A172 (cell line): ENCODE measurements at regions not wholly inside any gene's neighbourhood (a gene's known extent, or its start where the extent isn't known, plus 50 kb on each side); places are given as distances from the start of the nearest gene placed in this dataset.
"Not testable (repeated sequence)": the region's sequence is repeated elsewhere in the genome, so short reads cannot be mapped to it uniquely, and the experiment has no call there.

Experiments used
- DNase-seq: peaks from one replicate; pipeline ENCODE4 v3.0.0-alpha.2; 2015; ENCODE audit warnings: low spot score

DNA sequence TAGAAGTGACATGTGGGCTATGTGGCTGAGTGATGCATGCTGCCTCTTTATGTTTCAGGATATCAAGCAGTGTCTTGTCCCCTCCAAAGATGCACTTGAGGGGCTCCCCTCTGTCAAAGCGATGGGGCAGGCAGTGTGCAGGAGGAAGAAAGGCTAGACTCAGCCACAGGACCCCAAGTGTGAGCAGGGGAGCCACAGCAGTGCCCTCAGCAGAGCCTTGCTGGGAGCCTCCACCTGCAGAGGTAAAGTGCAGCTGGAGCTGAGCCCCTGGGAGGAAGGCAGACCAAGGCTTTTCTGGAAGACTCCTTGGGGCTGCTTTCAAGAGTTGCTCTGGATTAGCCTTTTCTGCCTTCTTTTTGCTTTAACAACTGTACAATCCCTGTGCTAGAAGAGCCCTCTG lies 247.3 kb downstream of the DLEU7 start:
- no peak for DNase-seq

DNA sequence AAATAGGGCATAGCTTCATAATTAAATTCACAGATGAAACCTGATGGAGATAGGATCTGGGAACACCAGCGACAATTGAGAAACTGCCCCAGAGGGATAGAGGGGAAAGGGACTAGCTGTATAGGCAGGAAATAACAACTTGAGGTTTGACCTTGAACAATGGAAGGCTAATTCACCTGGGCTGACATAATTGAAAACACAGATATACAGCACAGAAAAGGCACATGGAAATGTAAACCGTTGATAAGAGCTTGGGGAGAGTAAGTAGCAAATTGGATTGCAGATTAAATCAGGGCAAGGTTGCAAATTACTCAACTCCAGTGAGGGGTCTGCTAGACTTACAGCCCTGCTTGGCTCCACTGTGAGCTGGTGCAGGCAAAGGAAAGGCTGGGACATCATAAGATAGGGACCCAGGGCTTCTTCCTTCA lies 246.7 kb downstream of the DLEU7 start:
- no peak for DNase-seq

DNA sequence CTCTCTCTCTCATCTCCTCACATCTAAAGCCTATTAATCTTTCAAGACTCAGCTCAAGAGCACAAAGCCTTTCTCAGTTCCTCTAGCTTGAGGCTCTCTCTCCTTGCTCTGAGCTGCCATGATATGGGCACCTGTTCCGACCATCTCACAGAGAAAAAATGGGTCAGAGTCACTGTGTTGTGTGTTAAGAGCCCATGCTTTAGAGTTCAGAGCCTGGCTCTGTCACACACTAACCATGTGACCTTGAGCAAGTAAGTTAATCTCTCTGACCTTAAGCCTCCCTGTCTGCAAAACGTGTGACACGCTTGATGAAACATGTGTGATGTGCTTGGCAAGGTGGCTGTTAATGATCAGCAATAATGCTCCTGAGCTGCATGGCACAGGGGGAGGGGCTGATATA lies 245.2 kb downstream of the DLEU7 start:
- DNase-seq: no peak

DNA sequence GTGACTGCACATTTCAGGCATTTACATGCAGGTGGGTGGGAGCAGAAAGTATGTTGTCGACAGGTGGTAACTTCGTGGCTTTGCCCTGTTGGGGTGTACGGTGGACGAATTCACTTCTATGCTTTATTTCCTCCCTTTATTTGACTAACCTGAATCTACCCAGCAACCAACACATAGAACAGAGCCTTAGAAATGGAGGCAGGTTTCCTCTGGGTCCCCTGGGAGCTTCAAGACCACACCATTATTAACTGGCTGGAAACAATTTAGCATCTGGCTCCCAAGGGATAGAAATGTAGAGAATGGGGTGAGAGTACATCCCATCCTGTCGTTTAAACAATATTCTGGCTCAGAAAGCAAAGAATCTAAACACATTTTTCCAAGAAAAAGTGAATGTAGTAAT lies 244.4 kb downstream of the DLEU7 start:
- no peak for DNase-seq

DNA sequence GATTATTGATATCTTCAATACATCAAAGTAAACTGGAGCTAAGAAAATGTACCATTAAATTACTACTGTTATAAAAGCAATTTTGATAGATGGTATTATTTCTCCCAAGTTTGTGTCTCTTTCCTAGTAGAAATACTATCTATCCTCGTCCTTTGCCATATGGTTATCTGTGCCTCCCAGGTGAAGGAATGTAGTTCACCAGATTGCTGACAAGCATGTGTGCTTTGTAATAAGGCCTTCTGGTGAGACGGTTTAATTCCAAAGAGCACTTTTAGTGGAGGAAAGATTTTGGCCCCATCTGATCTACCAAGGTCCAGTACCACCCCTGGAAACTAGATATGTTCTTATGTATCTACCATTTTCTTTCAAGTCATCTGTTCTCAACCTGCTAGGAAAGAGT lies 243.6 kb downstream of the DLEU7 start:
- no peak for DNase-seq

DNA sequence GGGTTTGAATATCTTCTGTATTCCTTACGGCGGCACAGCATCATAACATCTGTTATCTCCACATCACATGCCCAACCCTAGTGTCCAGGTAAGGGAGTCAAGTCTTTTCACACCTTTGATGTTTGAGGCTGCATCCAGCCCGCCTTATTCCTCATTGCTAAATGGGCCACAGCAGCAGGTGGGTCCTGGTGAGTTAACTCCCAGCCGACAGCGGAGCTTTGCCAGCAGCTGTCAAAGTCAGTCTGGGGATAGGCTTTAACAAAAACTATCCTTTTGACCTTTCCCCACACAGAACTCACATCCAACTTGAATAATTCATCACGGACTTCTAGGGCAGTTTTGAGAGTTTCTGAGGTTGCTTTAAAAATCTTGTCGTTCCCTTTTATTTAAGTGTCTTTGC lies 235.1 kb downstream of the DLEU7 start:
- no peak for DNase-seq

DNA sequence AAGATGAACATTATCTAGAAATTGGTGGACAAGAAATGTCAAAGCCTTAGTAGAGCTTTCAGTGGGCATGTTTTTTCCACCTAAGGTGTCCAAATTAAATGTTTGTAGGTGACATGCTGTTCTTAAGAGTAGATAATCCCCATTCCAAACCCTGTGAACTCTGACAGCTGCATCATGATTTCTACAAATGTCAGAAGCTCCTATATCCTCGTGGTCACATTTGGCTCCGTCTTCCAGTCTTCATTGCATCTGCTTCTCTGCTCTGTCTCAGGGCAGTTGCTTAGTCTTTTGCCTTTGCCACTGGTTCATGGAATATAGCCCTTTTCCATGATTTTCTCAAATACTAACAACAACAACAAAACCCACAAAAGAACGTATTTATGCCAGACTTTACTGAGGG lies 234.5 kb downstream of the DLEU7 start:
- DNase-seq: no peak

DNA sequence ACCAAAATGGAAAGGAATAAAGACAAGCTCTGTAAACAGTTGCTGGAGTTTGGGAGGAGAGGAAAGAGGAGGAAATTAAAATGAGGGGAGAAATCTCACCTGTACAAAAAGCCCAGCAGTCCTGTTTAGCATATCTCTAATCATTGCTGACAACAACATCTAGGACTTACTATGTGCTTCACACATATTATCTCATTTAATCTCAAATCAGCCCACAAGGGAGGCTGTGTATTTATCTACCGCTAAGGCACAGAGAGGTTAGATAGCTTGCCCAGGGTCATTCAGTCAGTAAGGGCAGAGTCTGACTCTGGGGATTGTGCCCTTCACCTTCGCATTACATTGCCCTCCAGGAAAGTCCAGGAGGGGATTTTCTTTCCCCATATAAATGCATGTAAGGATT lies 233.3 kb downstream of the DLEU7 start:
- DNase-seq: no peak

DNA sequence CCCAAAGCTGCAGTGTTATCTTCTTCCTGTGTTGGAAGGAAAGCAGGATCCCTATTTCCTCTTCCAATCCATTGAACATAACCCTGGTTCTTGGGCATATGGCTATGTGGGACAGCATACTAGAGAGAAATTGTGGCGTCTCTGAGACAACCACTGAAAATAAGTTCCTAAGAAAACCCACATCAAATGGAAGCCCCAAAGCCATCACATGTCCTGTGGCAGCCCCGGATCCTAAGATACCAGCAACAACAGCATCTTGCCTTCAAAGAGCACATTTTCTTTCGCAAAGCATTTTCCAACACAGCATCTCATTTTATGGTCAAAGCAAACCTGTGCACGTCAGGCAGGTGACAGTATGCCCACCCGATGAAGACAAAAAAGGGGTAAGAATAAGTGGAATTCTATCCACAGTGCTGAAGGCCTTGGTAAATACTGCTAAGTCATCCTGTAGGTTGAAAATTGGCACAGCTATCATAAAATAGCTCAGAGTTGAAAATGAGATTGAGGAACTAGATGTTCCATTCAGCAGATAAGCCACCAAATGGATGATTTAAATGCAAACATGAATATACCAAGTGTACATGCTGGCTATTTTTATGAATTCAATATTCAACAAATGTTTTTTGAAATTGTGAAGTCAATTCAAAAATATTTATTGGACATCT lies 232.2 kb downstream of the DLEU7 start:
- no peak for DNase-seq

DNA sequence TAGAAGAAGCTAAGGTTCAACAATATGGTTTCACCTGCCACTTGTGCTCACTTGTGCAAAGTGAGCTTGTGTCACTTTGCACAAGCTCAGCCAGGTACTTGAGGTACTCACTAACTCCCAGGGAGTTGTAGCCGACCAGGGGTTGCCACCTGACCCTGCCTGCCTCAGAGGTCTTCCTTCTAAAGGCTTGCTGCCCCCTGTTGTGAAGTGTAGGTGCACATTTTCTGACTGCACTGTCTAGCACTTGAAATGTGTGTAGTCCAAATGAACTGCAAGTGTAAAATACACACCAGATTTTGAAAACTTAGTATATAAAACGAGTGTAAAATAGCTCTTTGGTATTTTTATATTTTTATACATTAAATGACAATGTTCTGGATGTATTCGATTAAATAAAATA lies 230.8 kb downstream of the DLEU7 start:
- DNase-seq: no peak

DNA sequence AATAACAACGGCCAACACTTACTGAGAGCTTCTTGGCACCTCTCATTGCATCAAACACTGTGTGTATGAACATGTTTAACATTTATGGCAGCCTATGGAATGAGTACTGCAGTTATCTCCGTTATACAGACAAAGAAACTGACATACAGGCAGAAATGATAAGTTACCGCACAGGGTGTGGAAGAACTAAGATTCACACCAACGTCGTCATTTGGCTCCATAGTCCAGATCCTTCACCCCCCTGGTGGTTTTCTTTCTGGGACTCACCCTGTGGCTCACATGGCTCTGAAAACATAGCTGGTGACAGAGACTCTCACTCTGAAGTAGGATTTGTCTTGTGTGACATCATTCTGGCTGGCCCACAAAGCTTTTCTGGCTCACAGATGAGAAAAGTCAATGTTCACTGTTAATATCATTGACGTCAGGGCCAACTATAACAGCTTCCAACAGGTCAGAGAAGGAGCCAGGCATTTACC lies 230.1 kb downstream of the DLEU7 start:
- DNase-seq: no peak

DNA sequence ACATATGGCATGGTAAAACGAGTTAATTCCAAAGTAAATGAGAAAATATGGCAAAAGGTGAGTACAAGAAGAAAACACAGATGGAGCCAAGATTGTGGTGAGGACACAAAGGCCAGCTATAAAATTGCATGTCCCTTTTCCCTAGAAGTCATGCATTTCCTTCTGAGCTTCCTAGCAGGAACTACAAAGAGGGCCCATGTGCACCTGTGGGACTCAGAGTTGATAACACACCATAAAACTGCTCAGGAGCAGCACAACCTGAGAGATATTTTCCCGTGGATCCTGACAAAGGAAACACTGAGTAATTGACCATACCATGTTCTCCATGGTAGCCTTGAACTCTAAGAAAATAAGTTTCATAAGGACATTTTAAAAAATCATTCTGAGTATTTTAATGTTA lies 228.3 kb downstream of the DLEU7 start:
- no peak for DNase-seq

DNA sequence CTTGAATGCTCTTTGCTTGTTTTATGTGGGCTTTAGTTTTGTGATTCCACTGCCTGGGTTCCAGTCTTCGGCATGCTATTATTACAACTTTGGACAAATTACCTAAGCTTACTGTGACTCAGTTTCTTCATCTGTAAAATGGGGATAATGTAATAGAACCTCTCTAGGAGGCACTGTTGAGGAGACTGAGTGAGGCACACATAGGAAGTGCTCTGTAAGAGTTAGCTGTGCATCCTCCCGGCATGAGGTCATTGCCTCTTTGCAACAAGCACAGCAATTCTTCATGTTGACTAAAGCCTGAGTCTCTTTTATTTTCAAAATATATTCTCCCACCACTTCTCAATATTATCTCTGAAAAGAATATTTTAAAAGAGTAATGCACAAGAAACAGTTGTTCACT lies 227.4 kb downstream of the DLEU7 start:
- peak; percentile 10 for DNase-seq

DNA sequence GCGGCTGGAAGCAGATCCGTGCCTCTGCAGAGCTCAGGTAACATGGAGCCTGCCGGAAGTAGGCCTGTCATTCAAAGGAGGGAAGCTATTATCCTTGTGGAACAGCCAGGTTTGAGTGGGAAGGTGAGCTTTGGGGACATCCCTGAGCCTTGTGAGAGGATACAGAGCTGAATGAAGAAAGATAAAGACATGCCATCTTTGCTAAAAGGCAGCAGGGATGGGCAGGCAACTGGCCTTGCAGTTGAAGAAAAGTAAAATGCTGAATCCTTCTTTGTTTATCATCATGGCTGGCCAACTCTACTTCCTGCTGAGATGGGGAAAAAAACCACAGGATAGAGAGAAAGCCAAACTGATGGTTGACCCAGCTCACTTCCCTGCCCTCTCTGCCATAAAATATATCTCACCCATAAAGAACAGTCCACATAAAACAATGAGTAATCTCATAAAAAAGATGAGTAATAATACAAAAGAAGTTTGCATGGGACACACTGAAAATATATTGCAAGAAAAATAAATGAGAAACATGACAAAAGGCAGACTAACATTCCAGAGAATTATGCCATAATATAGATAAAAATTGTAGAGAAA lies 226.3 kb downstream of the DLEU7 start:
- DNase-seq: peak; percentile 94

DNA sequence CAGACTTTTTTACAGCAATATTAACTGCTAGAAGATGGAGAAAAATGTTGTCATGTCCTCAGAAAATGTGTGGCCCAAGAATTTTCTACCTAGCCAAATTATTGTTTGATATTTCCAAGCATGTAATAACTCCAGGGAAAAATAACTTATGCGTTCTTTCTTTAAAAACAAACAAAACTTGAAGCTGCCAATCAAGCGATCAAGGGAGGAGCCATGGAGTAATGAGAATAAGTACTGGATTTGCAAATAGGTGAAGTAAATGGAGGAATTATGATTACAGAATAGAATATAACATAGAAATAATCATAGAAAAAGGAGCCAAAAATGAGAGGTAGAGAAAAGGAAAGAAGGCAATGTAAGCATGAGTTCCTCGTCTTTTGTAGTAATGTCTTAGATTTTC lies 225.3 kb downstream of the DLEU7 start:
- no peak for DNase-seq

DNA sequence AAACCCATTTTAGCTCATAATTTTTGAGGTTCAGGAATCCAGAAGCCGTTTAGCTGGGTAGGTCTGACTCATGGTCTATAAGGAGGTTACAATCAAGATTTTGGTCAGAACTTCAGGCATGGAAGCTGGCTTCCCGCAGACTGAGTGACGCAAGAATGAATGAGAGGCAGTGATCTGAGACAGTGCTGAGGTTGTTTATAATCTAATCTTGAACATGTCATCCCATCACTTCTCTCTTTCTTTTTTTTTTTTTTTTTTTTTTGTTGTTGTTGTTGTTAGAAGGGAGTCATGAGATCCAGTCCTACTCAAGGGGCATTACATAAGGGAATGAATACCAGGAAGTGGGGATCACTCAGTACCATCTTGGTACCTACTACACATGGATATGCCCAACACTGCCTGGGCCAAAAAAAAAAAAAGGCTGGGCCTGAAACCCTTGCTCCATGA lies 217.4 kb downstream of the DLEU7 start:
- peak; percentile 56 for DNase-seq

DNA sequence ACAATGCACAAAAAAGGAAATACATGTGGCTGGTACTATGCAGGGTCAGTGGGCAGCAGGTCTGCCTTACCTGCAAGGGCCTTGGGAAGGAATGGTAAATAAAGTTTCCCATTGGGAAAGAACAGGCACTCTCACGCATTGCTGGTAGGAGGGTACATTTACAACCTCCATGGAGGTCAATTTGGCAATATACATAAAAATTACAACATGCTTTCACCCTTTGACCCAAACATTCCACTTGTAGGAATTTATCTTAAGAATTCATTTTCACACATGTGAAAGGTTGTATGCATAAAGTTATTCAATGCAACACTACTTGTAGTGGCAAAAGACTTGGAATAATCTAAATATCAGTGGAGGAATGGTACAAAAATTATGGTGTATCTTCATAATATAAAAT lies 216.4 kb downstream of the DLEU7 start:
- no peak for DNase-seq

DNA sequence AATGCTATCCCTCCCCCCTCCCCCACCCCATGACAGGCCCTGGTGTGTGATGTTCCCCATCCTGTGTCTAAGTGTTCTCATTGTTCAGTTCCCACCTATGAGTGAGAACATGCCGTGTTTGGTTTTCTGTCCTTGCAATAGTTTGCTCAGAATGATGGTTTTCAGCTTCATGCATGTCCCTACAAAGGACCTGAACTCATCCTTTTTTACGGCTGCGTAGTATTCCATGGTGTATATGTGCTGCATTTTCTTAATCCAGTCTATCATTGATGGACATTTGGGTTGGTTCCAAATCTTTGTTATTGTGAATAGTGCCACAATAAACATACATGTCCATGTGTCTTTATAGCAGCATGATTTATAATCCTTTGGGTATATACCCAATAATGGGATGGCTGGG lies 215.0 kb downstream of the DLEU7 start:
- not testable (repeated sequence) for DNase-seq

DNA sequence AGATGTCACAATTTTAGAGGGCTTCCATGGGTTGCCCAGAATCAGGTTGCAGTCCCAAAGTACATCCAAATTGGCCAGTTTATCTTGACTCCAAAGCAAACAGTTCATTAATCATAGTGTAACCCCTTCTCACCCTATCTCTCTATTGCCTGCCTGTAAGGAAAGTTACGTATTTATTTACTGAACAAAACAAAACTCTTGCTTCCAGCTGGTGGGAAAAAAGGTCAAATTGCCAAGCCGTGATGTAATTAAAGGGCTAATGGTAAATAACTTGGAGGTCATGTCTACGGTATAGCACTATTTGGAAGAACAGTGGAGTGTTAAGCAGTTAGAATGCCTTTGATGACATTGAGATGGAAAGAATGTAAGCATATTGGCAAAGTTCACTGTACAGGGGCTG lies 214.0 kb downstream of the DLEU7 start:
- DNase-seq: no peak

DNA sequence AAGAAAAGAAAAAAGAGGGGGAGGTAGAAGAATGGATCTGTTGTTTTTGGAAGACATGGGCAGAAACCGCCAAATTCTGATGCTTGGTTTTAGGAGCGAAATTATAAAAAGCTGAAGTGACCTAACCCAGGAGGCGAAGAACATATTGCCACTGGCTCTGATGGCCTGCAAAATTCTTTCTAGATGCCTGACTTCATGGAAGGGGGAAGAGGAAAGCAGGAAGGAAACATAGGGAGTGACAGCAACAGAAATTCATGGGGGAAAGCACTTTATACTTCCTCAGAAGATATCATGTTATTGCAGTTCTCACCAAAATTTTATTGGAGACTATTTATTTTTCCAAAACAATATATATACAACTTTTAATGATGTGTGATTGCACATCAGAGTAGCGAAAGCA lies 213.5 kb downstream of the DLEU7 start:
- no peak for DNase-seq

DNA sequence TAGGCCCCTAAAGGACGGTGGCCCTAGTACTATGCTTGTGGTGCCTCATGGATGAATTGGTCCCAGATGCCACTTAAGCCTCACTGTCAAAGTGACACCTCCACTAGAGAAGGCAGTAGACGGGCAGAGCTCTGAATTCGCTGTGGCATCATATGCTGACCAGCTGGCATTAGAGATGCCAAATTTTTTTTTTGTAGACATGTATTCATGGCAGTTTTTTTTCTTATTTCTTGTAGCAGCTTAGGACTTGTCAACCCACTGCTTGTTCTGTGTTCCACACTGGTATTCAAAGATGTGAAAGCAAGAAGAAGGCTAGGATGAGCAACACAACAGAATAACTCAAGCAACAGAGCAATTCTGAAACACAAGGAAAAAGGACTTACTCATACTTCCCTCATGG lies 212.5 kb downstream of the DLEU7 start:
- DNase-seq: no peak

DNA sequence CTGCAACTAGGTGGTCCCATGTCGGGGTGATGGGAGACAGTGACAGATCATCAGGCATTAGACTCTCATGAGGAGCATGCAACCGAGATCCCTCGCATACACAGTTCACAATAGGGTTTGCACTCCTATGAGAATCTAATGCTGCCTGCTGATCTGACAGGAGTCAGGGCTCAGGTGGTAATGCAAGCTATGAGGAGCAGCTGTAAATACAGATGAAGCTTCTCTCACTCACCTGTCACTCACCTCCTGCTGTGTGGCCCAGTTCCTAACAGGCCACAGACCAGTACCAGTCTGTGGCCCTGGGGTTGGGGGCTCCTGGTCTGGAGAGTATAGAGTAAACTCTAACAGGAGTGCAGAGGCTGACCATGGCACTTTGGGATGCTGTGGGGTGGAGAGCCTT lies 209.2 kb downstream of the DLEU7 start:
- no peak for DNase-seq

DNA sequence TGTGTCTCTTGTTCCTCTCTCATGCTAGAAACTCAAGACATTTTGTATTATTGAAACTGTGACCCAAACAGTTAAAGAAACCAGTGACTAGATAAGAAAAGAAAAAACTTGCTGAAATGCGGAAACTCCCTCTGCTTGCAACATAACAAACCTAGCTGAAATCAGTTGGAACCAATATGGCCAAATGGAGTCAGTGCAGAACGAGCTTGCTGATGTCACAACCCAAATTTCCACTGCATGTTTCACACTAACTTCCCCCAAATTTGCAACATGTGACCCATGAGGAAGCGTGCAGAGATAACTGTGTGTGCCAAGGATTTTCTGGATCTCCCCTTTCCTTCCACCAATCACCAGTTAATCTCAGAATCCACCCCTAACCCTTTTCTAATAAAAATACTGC lies 208.0 kb downstream of the DLEU7 start:
- DNase-seq: no peak
